ENCODE measurements at regions not wholly inside any gene's neighbourhood (a gene's known extent, or its start where the extent isn't known, plus 50 kb on each side); places are given as distances from the start of the nearest gene placed in this dataset.

DNA sequence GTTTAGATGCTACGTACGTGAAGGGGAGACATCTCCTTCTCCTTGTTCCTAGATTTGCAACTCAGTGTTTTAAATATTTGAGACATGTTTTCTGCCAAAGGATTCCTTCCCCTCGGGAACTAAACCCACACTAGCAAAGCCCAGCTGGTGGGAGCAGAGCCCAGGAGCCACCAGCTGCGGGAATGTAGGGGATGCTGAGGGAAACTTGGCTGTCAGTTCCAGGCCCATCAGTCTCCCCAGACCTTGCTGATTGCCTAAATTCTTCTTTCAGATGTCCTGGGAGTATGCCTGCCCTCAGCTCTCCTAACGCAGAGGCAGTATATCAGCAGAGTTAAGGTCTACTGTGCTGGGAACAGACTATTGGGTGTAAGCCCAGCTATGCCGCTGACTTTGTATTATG, 630.0 kb upstream of the TENM3 start:
- TF ChIP-seq, protein P1, sequence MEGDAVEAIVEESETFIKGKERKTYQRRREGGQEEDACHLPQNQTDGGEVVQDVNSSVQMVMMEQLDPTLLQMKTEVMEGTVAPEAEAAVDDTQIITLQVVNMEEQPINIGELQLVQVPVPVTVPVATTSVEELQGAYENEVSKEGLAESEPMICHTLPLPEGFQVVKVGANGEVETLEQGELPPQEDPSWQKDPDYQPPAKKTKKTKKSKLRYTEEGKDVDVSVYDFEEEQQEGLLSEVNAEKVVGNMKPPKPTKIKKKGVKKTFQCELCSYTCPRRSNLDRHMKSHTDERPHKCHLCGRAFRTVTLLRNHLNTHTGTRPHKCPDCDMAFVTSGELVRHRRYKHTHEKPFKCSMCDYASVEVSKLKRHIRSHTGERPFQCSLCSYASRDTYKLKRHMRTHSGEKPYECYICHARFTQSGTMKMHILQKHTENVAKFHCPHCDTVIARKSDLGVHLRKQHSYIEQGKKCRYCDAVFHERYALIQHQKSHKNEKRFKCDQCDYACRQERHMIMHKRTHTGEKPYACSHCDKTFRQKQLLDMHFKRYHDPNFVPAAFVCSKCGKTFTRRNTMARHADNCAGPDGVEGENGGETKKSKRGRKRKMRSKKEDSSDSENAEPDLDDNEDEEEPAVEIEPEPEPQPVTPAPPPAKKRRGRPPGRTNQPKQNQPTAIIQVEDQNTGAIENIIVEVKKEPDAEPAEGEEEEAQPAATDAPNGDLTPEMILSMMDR (IDR thresholded peaks at IDR 0.05; ENCODE audit: unreplicated experiment in 3 of 3), result no peak
- no peaks in the 10 kb centered on the region for H3K36me3 Mint-ChIP-seq (ENCODE audit: low read depth)
- no peak overlapping the region for H3K4me3 Mint-ChIP-seq
- peaks cover 8% of the 10 kb centered on the region for H3K27me3 Mint-ChIP-seq (ENCODE audit: low read depth)
- no peaks in the 10 kb centered on the region for H3K9me3 Mint-ChIP-seq
- no peak overlapping the region for H3K27ac Mint-ChIP-seq
- peaks cover 23% of the 10 kb centered on the region for H3K4me1 Mint-ChIP-seq

DNA sequence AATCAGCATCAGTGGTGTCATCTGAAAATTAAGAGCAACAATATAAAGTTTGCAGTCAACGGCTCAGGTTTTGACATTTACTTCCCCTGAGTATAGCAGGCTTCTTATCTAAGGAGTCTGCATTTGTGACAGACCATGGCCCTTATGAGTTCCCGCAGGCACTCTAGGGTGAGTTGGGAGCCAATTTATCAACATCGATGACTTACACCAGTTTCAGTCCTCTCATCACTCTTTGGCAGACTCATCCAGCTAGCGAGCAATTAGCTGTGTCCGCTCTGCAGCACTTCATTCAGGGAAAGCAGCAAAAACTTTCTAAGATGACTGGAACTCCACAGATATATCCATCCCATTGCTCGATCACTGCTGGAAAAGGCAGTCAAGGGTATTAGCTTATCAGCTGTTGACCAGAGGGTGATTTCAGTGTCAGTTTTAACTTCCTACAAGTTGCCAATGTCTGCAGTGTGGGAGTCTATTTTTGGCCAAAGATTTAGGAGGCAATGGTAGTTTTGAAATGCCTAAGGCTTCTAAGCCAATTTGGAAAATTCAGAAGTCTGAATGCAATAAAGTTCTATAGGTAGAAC, 625.1 kb upstream of the TENM3 start:
- Mint-ChIP-seq H3K9me3 (no peaks in the 10 kb centered on the region), H3K27me3 (ENCODE audit: low read depth) (no peaks in the 10 kb centered on the region), H3K36me3 (ENCODE audit: low read depth) (no peaks in the 10 kb centered on the region), H3K27ac (no peak overlapping the region), H3K4me3 (no peak overlapping the region), H3K4me1 (peaks cover 7% of the 10 kb centered on the region)
- TF ChIP-seq, protein P1 (IDR thresholded peaks at IDR 0.05; ENCODE audit: unreplicated experiment in 3 of 3), result no peak

DNA sequence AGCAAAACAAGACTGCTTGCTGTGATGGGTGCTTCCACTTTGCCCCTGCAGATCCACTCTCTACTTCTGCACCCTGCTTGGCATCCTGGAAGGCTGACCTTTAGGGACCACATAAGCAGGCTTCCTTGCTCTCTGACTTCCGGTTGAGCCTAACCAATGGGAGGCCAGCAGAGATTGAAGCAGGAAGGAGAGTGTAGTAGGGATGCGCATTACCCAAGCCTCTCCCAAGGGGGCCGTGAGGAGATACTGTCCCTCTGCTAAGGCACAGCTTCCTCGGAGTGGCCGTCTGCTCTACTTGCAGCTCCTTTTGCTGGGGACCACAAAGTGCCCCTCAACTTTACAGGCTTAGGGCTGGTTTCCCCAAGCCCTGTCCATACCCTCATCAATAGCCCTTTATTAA, 624.3 kb upstream of the TENM3 start:
- Mint-ChIP-seq H3K4me1 (peaks cover 7% of the 10 kb centered on the region), H3K27ac (no peak overlapping the region), H3K4me3 (no peak overlapping the region), H3K9me3 (no peaks in the 10 kb centered on the region), H3K36me3 (ENCODE audit: low read depth) (no peaks in the 10 kb centered on the region), H3K27me3 (ENCODE audit: low read depth) (no peaks in the 10 kb centered on the region)
- TF ChIP-seq, protein P1 (IDR thresholded peaks at IDR 0.05; ENCODE audit: unreplicated experiment in 3 of 3), result no peak

DNA sequence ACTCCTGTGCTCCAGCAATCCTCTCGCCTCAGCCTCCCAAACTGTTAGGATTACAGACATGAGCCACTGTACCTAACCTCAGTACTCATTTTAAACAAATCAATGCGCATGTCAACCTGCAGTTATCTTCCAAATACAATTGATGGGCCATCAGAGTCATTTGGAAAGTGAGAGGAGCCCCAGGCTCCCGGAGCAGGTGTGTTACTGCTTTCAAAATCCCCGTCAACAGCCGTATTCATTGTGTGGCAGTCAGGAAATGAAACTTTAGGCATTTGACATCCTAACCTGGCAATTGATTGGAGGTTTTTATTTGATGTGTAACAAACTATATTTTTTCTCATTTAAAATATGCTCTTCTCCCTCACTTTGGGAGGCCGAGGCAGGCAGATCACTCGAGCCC, 623.6 kb upstream of the TENM3 start:
- no peaks in the 10 kb centered on the region for H3K36me3 Mint-ChIP-seq (ENCODE audit: low read depth)
- H3K27me3 Mint-ChIP-seq (ENCODE audit: low read depth), result no peaks in the 10 kb centered on the region
- TF ChIP-seq, protein P1 (IDR thresholded peaks at IDR 0.05; ENCODE audit: unreplicated experiment in 3 of 3), result no peak
- H3K4me3 Mint-ChIP-seq, result no peak overlapping the region
- H3K27ac Mint-ChIP-seq, result no peak overlapping the region
- H3K4me1 Mint-ChIP-seq, result peaks cover 7% of the 10 kb centered on the region
- no peaks in the 10 kb centered on the region for H3K9me3 Mint-ChIP-seq

DNA sequence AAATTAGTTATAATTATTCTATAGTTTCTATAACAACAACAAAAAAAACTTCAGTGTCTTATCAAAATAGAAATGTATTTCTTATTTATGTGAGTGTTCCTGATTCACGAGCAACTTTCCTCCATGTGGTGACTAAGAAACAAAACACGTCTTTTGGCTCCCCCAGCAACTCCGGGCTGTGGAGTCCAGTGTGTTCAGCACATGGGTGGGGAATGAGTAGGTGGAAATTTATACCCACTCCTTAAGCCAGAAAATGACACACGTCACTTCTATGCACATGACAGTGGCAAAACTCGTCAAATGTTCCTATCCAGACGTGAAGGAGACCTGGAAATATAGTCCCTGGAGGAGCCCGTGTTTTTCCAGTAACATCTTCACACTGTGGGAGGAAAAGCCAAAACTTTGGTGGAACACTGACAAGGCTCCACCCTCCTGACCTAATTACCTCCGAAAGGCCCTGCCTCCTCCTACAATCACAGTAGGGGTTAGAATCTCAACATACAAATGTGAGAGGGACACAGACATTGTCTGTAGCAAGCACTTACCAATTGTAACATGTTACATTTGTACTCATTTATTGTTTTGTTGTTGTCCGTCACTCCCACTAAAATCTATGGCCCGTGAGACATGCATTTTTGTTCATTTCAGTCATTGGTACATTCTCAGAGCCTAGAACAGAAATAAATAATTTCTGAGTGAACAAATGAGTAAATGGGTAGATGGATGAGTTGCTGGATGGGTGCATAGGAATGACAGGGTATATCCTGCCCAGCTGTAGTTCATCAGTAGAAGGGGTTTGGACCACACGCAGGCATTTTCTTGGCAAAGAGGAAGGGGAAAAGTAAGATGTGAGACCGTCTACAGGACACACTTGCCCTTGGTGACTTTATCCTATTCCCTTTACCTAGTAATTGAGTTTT, 605.8 kb upstream of the TENM3 start:
- Mint-ChIP-seq H3K27me3 (ENCODE audit: low read depth) (peaks cover 7% of the 10 kb centered on the region), H3K9me3 (peaks cover 6% of the 10 kb centered on the region)

More for the DNA sequence above, 605.8 kb upstream of the TENM3 start:
- Mint-ChIP-seq H3K36me3 (ENCODE audit: low read depth) (no peaks in the 10 kb centered on the region), H3K27ac (no peak overlapping the region), H3K4me3 (no peak overlapping the region), H3K4me1 (no peaks in the 10 kb centered on the region)
- TF ChIP-seq, protein P1 (IDR thresholded peaks at IDR 0.05; ENCODE audit: unreplicated experiment in 3 of 3), result no peak
